SU-DHL-6 (cell line): ENCODE measurements at regions not wholly inside any gene's neighbourhood (a gene's known extent, or its start where the extent isn't known, plus 50 kb on each side); places are given as distances from the start of the nearest gene placed in this dataset.

Source experiments
- EZH2phosphoT487 ChIP-seq: fragments of 200-600 bp; sonication (generic), shearing (Covaris generic); conservative IDR thresholded peaks from 2 replicates; pipeline ENCODE4 v1.6.1; 2018; ENCODE audit warnings: mild to moderate bottlenecking, antibody characterized with exemption, low read length, moderate library complexity, mixed read lengths
- TF ChIP-seq, protein P1 (sequence below): fragments of 200-600 bp; sonication (generic); IDR thresholded peaks from one replicate; pipeline ENCODE4 v1.5.1; 2017; ENCODE audit warnings: antibody characterized with exemption, mild to moderate bottlenecking, low read length, moderate library complexity; ENCODE audit not compliant: insufficient read depth, poor library complexity, severe bottlenecking

DNA sequence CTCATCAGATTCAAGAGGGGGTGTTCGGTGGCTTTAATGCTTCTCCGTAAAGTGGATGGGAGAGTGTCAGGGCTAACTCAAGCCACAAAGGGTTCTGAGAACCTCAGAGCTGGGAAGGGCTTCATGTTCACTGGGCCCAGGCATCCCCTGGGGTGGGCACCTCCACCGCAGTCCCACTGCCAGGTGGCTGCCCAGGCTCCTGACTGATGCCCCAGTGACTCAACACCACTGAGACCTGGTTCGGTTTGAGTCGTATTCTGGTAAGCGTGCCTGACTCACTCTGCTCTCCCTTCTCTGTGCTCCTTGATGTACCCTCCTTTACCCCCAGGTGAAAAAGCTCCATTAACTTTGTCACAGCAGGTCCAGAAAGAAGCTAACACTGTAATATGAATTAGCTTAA, 304.6 kb downstream of the RPLP1 start:
- TF ChIP-seq, protein P1, sequence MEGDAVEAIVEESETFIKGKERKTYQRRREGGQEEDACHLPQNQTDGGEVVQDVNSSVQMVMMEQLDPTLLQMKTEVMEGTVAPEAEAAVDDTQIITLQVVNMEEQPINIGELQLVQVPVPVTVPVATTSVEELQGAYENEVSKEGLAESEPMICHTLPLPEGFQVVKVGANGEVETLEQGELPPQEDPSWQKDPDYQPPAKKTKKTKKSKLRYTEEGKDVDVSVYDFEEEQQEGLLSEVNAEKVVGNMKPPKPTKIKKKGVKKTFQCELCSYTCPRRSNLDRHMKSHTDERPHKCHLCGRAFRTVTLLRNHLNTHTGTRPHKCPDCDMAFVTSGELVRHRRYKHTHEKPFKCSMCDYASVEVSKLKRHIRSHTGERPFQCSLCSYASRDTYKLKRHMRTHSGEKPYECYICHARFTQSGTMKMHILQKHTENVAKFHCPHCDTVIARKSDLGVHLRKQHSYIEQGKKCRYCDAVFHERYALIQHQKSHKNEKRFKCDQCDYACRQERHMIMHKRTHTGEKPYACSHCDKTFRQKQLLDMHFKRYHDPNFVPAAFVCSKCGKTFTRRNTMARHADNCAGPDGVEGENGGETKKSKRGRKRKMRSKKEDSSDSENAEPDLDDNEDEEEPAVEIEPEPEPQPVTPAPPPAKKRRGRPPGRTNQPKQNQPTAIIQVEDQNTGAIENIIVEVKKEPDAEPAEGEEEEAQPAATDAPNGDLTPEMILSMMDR = no peak
- TF ChIP-seq EZH2phosphoT487 = no peak
